PC-3 (cell line): ENCODE measurements at regions not wholly inside any gene's neighbourhood (a gene's known extent, or its start where the extent isn't known, plus 50 kb on each side); places are given as distances from the start of the nearest gene placed in this dataset.
A peak's percentile ranks its signal among the peaks of the same experiment; 100 is the strongest.

Source experiments
- ATAC-seq: fragments of 200-7000 bp; cut with Tn5 transposase; 2 replicates; pipeline ENCODE4 v1.9.1; 2020; ENCODE audit warnings: mild to moderate bottlenecking, moderate library complexity
- BruUV-seq: library from RNA; stranded (reverse); fragments of 400-500 nt; replicated peaks from 2 replicates; lab custom pipeline; 2021; lab: Mats Ljungman, UMichigan
- CTCF ChIA-PET: fragments of 300-600 bp; sonication (Branson Sonifier 250); formaldehyde crosslinking; loops from one replicate; lab custom pipeline; 2022; ENCODE audit warnings: antibody characterized with exemption; lab: Charles Lee
- POLR2A ChIA-PET: fragments of 300-600 bp; sonication (Branson Sonifier 250); formaldehyde crosslinking; loops from one replicate; lab custom pipeline; 2022; ENCODE audit warnings: antibody characterized with exemption; ENCODE audit not compliant: unreplicated experiment; lab: Charles Lee
- DNase-seq: peaks from one replicate; pipeline ENCODE4 v3.0.0-alpha.2; 2015
- H2AFZ ChIP-seq: fragments of 300-600 bp; sonication (generic); 2 replicates; pipeline ENCODE4 v1.6.0; 2016; ENCODE audit warnings: antibody characterized with exemption, low read length
- H3F3A ChIP-seq: fragments of 300-600 bp; sonication (generic); one replicate; pipeline ENCODE4 v1.6.0; 2017; ENCODE audit warnings: antibody characterized with exemption, low read length, control low read depth, mild to moderate bottlenecking; ENCODE audit not compliant: unreplicated experiment
- H3K27ac ChIP-seq: fragments of 300-600 bp; sonication (generic); 2 replicates; pipeline ENCODE4 v1.5.1; 2016; ENCODE audit warnings: mild to moderate bottlenecking, low read length
- H3K27me3 ChIP-seq: fragments of 300-600 bp; sonication (generic); 2 replicates; pipeline ENCODE4 v1.6.1; 2016; ENCODE audit warnings: low read length, mixed read lengths
- H3K36me3 ChIP-seq: fragments of 300-600 bp; sonication (generic); 2 replicates; pipeline ENCODE4 v1.6.1; 2016; ENCODE audit warnings: low read depth, mixed run types, low read length, mixed read lengths
- H3K4me1 ChIP-seq: fragments of 300-600 bp; sonication (generic); 2 replicates; pipeline ENCODE4 v1.5.1; 2016; ENCODE audit warnings: low read length; ENCODE audit not compliant: insufficient read depth
- H3K4me2 ChIP-seq: fragments of 300-600 bp; sonication (generic); 2 replicates; pipeline ENCODE4 v1.6.0; 2016; ENCODE audit warnings: low read length
- H3K4me3 ChIP-seq: fragments of 300-600 bp; sonication (generic); 2 replicates; pipeline ENCODE4 v1.5.1; 2016; ENCODE audit warnings: mild to moderate bottlenecking, low read length, mixed read lengths
- H3K79me2 ChIP-seq: fragments of 300-600 bp; sonication (generic); 2 replicates; pipeline ENCODE4 v1.6.1; 2017; ENCODE audit warnings: low read length, mixed read lengths
- H3K9ac ChIP-seq: fragments of 300-600 bp; sonication (generic); 2 replicates; pipeline ENCODE4 v1.6.0; 2016; ENCODE audit warnings: mild to moderate bottlenecking, low read length
- H3K9me2 ChIP-seq: fragments of 300-600 bp; sonication (generic); replicated peaks from 2 replicates; pipeline ENCODE4 v1.6.1; 2016; ENCODE audit warnings: mixed run types, low read length, mixed read lengths
- H3K9me3 ChIP-seq: fragments of 300-600 bp; sonication (generic); 2 replicates; pipeline ENCODE4 v1.6.1; 2016; ENCODE audit warnings: low read length, mixed read lengths
- H4K20me1 ChIP-seq: fragments of 300-600 bp; sonication (generic); 2 replicates; pipeline ENCODE4 v1.6.1; 2016; ENCODE audit warnings: low read length, mixed read lengths
- EZH2 ChIP-seq: fragments of 300-600 bp; sonication (generic); IDR thresholded peaks from one replicate; pipeline ENCODE4 v1.6.1; 2017; ENCODE audit warnings: antibody characterized with exemption, mild to moderate bottlenecking, low read length; ENCODE audit not compliant: unreplicated experiment
- EZH2phosphoT487 ChIP-seq: fragments of 300-600 bp; sonication (generic); IDR thresholded peaks from 2 replicates; pipeline ENCODE4 v1.6.1; 2018; ENCODE audit warnings: mild to moderate bottlenecking, antibody characterized with exemption, low read length, borderline replicate concordance
- intact Hi-C: fragments of 100-400 bp; cut with micrococcal nuclease; formaldehyde crosslinking; loops from 2 replicates; pipeline ENCODE4 v1.9.0; 2023
- TF ChIP-seq, protein P1 (sequence below): fragments of 300-600 bp; sonication (generic); conservative IDR thresholded peaks from 2 replicates; pipeline ENCODE4 v1.5.1; 2017; ENCODE audit warnings: antibody characterized with exemption, low read depth, mild to moderate bottlenecking, low read length

DNA sequence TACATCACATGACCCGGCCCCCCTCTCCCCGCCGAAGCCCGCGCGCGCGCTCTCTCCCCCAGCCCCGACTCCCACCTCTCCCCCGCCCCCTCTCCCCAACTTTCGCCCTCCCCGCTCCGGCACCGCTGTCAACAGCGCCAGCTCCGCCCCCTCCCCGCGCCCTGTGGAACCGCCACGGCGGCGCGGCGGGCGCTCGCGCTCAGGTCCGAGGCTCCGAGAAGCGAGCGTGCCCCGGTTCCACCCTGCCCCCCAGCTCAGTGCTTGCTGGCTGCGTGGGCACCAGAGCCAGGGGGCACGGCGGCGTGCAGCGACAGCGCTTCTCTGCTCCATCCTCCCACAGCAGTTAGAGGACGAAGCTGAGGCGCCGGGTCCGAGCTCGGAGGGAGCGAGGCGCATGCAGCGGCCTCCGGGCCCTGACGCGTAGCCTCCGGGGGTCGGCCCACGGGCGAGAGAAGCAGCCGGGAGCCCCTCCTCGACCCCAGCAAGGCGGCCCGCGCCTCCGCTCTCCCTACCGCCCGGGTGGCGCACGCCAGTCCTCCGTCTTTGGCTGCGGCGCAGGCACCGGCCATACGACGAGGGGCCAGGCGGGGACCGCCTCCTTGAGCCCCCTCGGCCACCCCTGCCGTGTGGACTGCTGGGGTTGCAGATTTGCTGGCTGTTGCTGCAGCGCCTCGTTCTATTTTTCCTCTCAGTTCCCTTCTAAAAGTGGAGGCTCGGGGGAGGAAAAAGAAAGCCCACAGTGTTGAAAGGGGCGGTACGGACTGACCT lies 109.5 kb downstream of the KCNRG start:
- Histone ChIP-seq H4K20me1 (no peaks in the 10 kb centered on the region), H3K36me3 (no peaks in the 10 kb centered on the region), H3K27me3 (no peaks in the 10 kb centered on the region), H3K9ac (peak overlapping the region; percentile 90), H3K4me2 (peak overlapping the region; percentile 98), H3K9me3 (no peaks in the 10 kb centered on the region), H3K79me2 (peaks cover 19% of the 10 kb centered on the region), H3K4me3 (peak overlapping the region; percentile 93), H3F3A (no peaks in the 10 kb centered on the region), H3K4me1 (peaks cover 15% of the 10 kb centered on the region; the same call in 1 of the 2 replicates), H3K27ac (peak overlapping the region; percentile 87), H2AFZ (peak overlapping the region; percentile 91), H3K9me2 (no peaks in the 10 kb centered on the region)
- intact Hi-C loops = loop anchor here (1.0 kb wide), 1 partner anchor 42 kb away; no protein-coding TSS in a partner anchor
- ChIA-PET POLR2A (interaction anchor here (0.6 to 0.7 kb wide), 4 partner anchors 24 to 332 kb away, joined by 3 to 4 read pairs (median 3); no protein-coding TSS in a partner anchor), CTCF (interaction anchor here (0.5 to 1.4 kb wide), 2 partner anchors 148 to 410 kb away, joined by 4 to 5 read pairs; no protein-coding TSS in a partner anchor)
- peak; percentile 25 for ATAC-seq
- DNase-seq = peak; percentile 25
- TF ChIP-seq, protein P1, sequence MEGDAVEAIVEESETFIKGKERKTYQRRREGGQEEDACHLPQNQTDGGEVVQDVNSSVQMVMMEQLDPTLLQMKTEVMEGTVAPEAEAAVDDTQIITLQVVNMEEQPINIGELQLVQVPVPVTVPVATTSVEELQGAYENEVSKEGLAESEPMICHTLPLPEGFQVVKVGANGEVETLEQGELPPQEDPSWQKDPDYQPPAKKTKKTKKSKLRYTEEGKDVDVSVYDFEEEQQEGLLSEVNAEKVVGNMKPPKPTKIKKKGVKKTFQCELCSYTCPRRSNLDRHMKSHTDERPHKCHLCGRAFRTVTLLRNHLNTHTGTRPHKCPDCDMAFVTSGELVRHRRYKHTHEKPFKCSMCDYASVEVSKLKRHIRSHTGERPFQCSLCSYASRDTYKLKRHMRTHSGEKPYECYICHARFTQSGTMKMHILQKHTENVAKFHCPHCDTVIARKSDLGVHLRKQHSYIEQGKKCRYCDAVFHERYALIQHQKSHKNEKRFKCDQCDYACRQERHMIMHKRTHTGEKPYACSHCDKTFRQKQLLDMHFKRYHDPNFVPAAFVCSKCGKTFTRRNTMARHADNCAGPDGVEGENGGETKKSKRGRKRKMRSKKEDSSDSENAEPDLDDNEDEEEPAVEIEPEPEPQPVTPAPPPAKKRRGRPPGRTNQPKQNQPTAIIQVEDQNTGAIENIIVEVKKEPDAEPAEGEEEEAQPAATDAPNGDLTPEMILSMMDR = no peak
- TF ChIP-seq EZH2phosphoT487 = no peak
- BruUV-seq = no TSS peak

DNA sequence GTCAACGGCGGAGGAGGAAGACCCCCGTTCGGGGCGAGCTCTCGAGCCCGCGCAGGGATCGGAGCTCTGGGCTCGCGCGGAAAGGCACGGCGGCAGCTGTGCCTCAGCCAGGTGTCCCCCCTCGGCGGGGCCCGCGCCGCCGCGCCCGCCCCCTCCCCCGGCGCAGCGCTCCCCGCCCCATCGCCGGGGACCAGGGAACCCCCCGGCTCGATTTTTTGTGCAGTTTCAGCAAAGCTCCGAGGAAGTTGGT lies 110.0 kb downstream of the KCNRG start:
- Histone ChIP-seq H4K20me1 (no peaks in the 10 kb centered on the region), H3K4me3 (peak overlapping the region; percentile 93), H3K27ac (peak overlapping the region; percentile 87), H3K36me3 (no peaks in the 10 kb centered on the region), H3F3A (no peaks in the 10 kb centered on the region), H2AFZ (peak overlapping the region; percentile 91), H3K9ac (peak overlapping the region; percentile 90), H3K79me2 (peaks cover 19% of the 10 kb centered on the region), H3K4me2 (peak overlapping the region; percentile 88), H3K9me2 (no peaks in the 10 kb centered on the region), H3K27me3 (no peaks in the 10 kb centered on the region), H3K4me1 (peaks cover 18% of the 10 kb centered on the region; the same call in 1 of the 2 replicates), H3K9me3 (no peaks in the 10 kb centered on the region)
- CTCF ChIA-PET = no interaction called here
- no peak; the same call in 1 of the 2 replicates for ATAC-seq
- BruUV-seq = no TSS peak
- POLR2A ChIA-PET = interaction anchor here (0.6 to 0.7 kb wide), 2 partner anchors 47 to 49 kb away, joined by 3 to 4 read pairs; no protein-coding TSS in a partner anchor
- DNase-seq = no peak
- intact Hi-C loops = no loop called here
- TF ChIP-seq, protein P1 = no peak
- TF ChIP-seq EZH2 = no peak
